ENCODE measurements at regions not wholly inside any gene's neighbourhood (a gene's known extent, or its start where the extent isn't known, plus 50 kb on each side); places are given as distances from the start of the nearest gene placed in this dataset.

GRCh38 chr5:117741655-117742206 lies 1167.1 kb upstream of the SEMA6A start:
- TF ChIP-seq CTCF (IDR thresholded peaks at IDR 0.05) (no peak), POLR2A (IDR thresholded peaks at IDR 0.05) (no peak)

Measured in thyroid gland (tissue), 4 donors.